H1 (cell line): ENCODE measurements at regions not wholly inside any gene's neighbourhood (a gene's known extent, or its start where the extent isn't known, plus 50 kb on each side); places are given as distances from the start of the nearest gene placed in this dataset.

Experiments used
- CTCF ChIA-PET: fragments of 300-600 bp; sonication (Branson Sonifier 250); formaldehyde crosslinking; loops from one replicate; lab custom pipeline; 2021; ENCODE audit not compliant: partially characterized antibody; lab: Charles Lee
- POLR2A ChIA-PET: fragments of 300-600 bp; sonication (Branson Sonifier 250); formaldehyde crosslinking; loops from one replicate; lab custom pipeline; 2021; ENCODE audit warnings: inconsistent platforms; ENCODE audit not compliant: partially characterized antibody; lab: Charles Lee
- DNase-seq, 2 experiments: peaks; one replicate each; pipeline versions ENCODE4 v3.0.0 to v3.0.0-alpha.2; 2010 to 2022; ENCODE audit warnings: low spot score in 2 of 2, low read depth in 1 of 2, mixed read lengths in 1 of 2
- FAIRE-seq: peaks from 2 replicates; lab custom pipeline; 2011; peaks lifted over from hg19 to GRCh38; lab: Jason Lieb, UNC
- H2AFZ ChIP-seq: 2 replicates; pipeline ENCODE4 v1.8.1; 2012; ENCODE audit warnings: low read length, inconsistent platforms
- H2AK5ac ChIP-seq: 2 replicates; pipeline ENCODE4 v1.6.1; 2013; ENCODE audit warnings: low read depth, low read length
- H2BK120ac ChIP-seq: replicated peaks from 2 replicates; pipeline ENCODE3; 2013; ENCODE audit warnings: low read depth, low read length, inconsistent platforms
- H2BK12ac ChIP-seq: 2 replicates; pipeline ENCODE4 v1.6.1; 2013; ENCODE audit warnings: low read depth, low read length
- H2BK15ac ChIP-seq: 2 replicates; pipeline ENCODE4 v1.6.1; 2013; ENCODE audit warnings: low read length
- H2BK20ac ChIP-seq: 2 replicates; pipeline ENCODE4 v1.6.1; 2013; ENCODE audit warnings: low read length
- H2BK5ac ChIP-seq: 2 replicates; pipeline ENCODE4 v1.6.1; 2013; ENCODE audit warnings: low read depth, low read length
- H3K14ac ChIP-seq: 2 replicates; pipeline ENCODE4 v1.6.1; 2013; ENCODE audit warnings: inconsistent platforms; ENCODE audit not compliant: insufficient read length
- H3K18ac ChIP-seq: 2 replicates; pipeline ENCODE4 v1.6.1; 2013; ENCODE audit warnings: low read length; ENCODE audit errors: extremely low read depth
- H3K23ac ChIP-seq: 2 replicates; pipeline ENCODE4 v1.6.1; 2013; ENCODE audit warnings: inconsistent platforms; ENCODE audit not compliant: insufficient read length
- H3K23me2 ChIP-seq: 2 replicates; pipeline ENCODE4 v1.6.1; 2013; ENCODE audit warnings: low read depth, low read length
- H3K27ac ChIP-seq: 2 replicates; pipeline ENCODE4 v1.6.1; 2011; ENCODE audit warnings: low read depth, low read length, inconsistent platforms
- H3K27me3 ChIP-seq, 4 experiments: replicated peaks in 1 of 4; 1 replicate in 1 of 4; 2 replicates in 3 of 4; pipeline versions ENCODE4 v1.6.1 to v1.8.1; 2011 to 2013; ENCODE audit warnings: low read length in 3 of 4, mild to moderate bottlenecking in 3 of 4, inconsistent platforms in 2 of 4, mixed read lengths in 2 of 4, moderate library complexity in 1 of 4; ENCODE audit not compliant: control insufficient read depth in 3 of 4, insufficient read depth in 3 of 4; ENCODE audit errors: extremely low read depth in 1 of 4
- H3K36me3 ChIP-seq, 4 experiments: 2 replicates each; pipeline versions ENCODE4 v1.6.1 to v1.8.1; 2011 to 2013; ENCODE audit warnings: mild to moderate bottlenecking in 4 of 4, low read length in 3 of 4, moderate library complexity in 2 of 4, control low read depth in 1 of 4, inconsistent platforms in 1 of 4; ENCODE audit not compliant: insufficient read depth in 4 of 4, control insufficient read depth in 2 of 4
- H3K4ac ChIP-seq: replicated peaks from 2 replicates; pipeline ENCODE3; 2013; ENCODE audit warnings: low read length, low read depth, mixed read lengths, inconsistent platforms; ENCODE audit not compliant: insufficient read length
- H3K4me1 ChIP-seq, 4 experiments: replicated peaks in 1 of 4; 1 replicate in 1 of 4; 2 replicates in 3 of 4; pipeline versions ENCODE4 v1.6.1 to v1.8.1; 2011 to 2013; ENCODE audit warnings: low read length in 3 of 4, inconsistent platforms in 2 of 4, mixed read lengths in 1 of 4; ENCODE audit not compliant: insufficient read depth in 4 of 4, control insufficient read depth in 3 of 4
- H3K4me2 ChIP-seq, 2 experiments: 2 replicates each; pipeline versions ENCODE4 v1.6.1 to v1.8.1; 2011 to 2013; ENCODE audit warnings: low read depth in 2 of 2, low read length in 2 of 2, control low read depth in 1 of 2, inconsistent platforms in 1 of 2, mild to moderate bottlenecking in 1 of 2; ENCODE audit not compliant: insufficient read depth in 1 of 2
- H3K4me3 ChIP-seq, 4 experiments: fragments of 200-600, 300-600 bp in 1 of 4; sonication (generic), shearing (Covaris generic), sonication (Bioruptor Twin) in 1 of 4; 2 replicates each; pipeline versions ENCODE4 v1.5.1 to v1.8.1; 2011 to 2016; ENCODE audit warnings: low read length in 4 of 4, low read depth in 3 of 4, control low read depth in 2 of 4, inconsistent platforms in 2 of 4, mild to moderate bottlenecking in 2 of 4, mixed read lengths in 1 of 4, moderate library complexity in 1 of 4; ENCODE audit not compliant: insufficient read depth in 2 of 4; ENCODE audit errors: extremely low read depth in 1 of 4
- H3K56ac ChIP-seq: replicated peaks from 2 replicates; pipeline ENCODE3; 2013; ENCODE audit warnings: low read depth, mild to moderate bottlenecking, mixed read lengths, low read length, inconsistent platforms; ENCODE audit not compliant: insufficient read length
- H3K79me1 ChIP-seq: 2 replicates; pipeline ENCODE4 v1.6.1; 2013; ENCODE audit warnings: low read depth, low read length, control low read depth
- H3K79me2 ChIP-seq, 2 experiments: 2 replicates each; pipeline versions ENCODE4 v1.6.1 to v1.8.1; 2012 to 2013; ENCODE audit warnings: low read length in 2 of 2, mild to moderate bottlenecking in 2 of 2, inconsistent platforms in 1 of 2; ENCODE audit not compliant: insufficient read depth in 2 of 2, control insufficient read depth in 1 of 2
- H3K9ac ChIP-seq, 4 experiments: replicated peaks in 1 of 4; 1 replicate in 1 of 4; 2 replicates in 3 of 4; pipeline versions ENCODE4 v1.6.1 to v1.8.1; 2011 to 2013; ENCODE audit warnings: low read depth in 3 of 4, low read length in 3 of 4, control low read depth in 2 of 4, mild to moderate bottlenecking in 2 of 4, moderate library complexity in 2 of 4, inconsistent platforms in 1 of 4; ENCODE audit errors: extremely low read depth in 1 of 4
- H3K9me3 ChIP-seq, 2 experiments: 2 replicates each; pipeline versions ENCODE4 v1.6.1 to v1.8.1; 2012 to 2013; ENCODE audit warnings: mild to moderate bottlenecking in 2 of 2, moderate library complexity in 2 of 2, control low read depth in 1 of 2, inconsistent platforms in 1 of 2, low read depth in 1 of 2, low read length in 1 of 2, mixed read lengths in 1 of 2; ENCODE audit not compliant: insufficient read depth in 2 of 2
- H4K20me1 ChIP-seq, 2 experiments: replicated peaks in 1 of 2; 2 replicates each; pipeline versions ENCODE3 to v1.8.1; 2011 to 2013; ENCODE audit warnings: inconsistent platforms in 2 of 2, low read length in 2 of 2, mild to moderate bottlenecking in 1 of 2; ENCODE audit not compliant: insufficient read depth in 2 of 2, control insufficient read depth in 1 of 2
- H4K5ac ChIP-seq: 2 replicates; pipeline ENCODE4 v1.6.1; 2013; ENCODE audit warnings: low read length, low read depth, mixed read lengths, inconsistent platforms; ENCODE audit not compliant: insufficient read length
- H4K8ac ChIP-seq: 2 replicates; pipeline ENCODE4 v1.8.0; 2013; ENCODE audit warnings: mild to moderate bottlenecking, moderate library complexity, low read length, inconsistent platforms; ENCODE audit not compliant: insufficient read depth; ENCODE audit errors: extremely low read depth
- H4K91ac ChIP-seq: replicated peaks from 2 replicates; pipeline ENCODE3; 2013; ENCODE audit warnings: low read length, mixed read lengths, inconsistent platforms; ENCODE audit not compliant: insufficient read length
- ASH2L ChIP-seq: fragments of 200-600, 300-600 bp; sonication (generic); IDR thresholded peaks from one replicate; pipeline ENCODE4 v1.7.1; 2017; ENCODE audit warnings: low read length
- SP4 ChIP-seq: IDR thresholded peaks from 2 replicates; pipeline ENCODE4 v1.6.1; 2012; ENCODE audit warnings: low read length, inconsistent platforms
- WGBS, 2 experiments: shearing (Covaris generic) in 1 of 2; methylation state at CpG; one replicate each; pipeline versions ENCODE4 v1.1.6 to v1.1.7; 2013 to 2015; ENCODE audit warnings: low lambda C conversion rate in 2 of 2, mixed read lengths in 2 of 2, inconsistent platforms in 1 of 2, low coverage in 1 of 2, missing lambda C conversion rate in 1 of 2; ENCODE audit not compliant: insufficient replicate concordance in 2 of 2, insufficient coverage in 1 of 2, insufficient read length in 1 of 2; ENCODE audit errors: extremely low coverage in 1 of 2, missing lambda C conversion rate in 1 of 2; 5-methylcytosine and 5-hydroxymethylcytosine counted together
- TF ChIP-seq, protein P1 (sequence below), 3 experiments: IDR thresholded peaks; 1 replicate in 2 of 3; 2 replicates in 1 of 3; pipeline versions ENCODE4 v1.5.1 to v1.6.1; 2011; ENCODE audit warnings: low read length in 3 of 3, mild to moderate bottlenecking in 3 of 3, inconsistent platforms in 2 of 3, low read depth in 1 of 3, moderate library complexity in 1 of 3; ENCODE audit not compliant: insufficient read depth in 1 of 3; ENCODE audit errors: control extremely low read depth in 1 of 3

DNA sequence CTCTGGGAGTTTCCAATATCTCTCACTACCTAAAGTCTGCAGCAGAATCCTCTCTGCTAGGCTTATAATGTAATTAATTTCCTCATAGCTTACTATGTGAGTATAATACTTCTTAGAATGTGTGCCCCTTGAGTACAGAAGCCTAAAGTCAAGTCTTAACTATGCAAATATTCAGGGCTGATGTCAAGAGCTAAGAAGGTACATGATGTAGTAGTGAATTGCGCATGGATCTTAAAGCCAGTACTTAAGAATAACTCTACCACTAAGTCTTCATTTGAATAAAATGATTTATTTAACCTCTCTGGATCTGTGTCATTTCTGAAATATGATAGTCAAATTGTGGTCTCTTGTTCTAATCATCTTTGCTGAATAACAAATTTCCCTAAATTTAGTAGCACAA, 442.9 kb downstream of the DTWD2 start:
- CTCF ChIA-PET, result no interaction called here
- Histone ChIP-seq H4K8ac (no peak overlapping the region), H2BK120ac (no peak overlapping the region), H3K23ac (no peak overlapping the region), H4K5ac (no peak overlapping the region), H3K79me2 (no peaks in the 10 kb centered on the region), H2BK20ac (no peak overlapping the region), H3K4me3 (no peak overlapping the region), H3K4ac (no peak overlapping the region), H3K27me3 (no peaks in the 10 kb centered on the region), H3K9ac (no peak overlapping the region), H3K56ac (no peak overlapping the region), H4K20me1 (no peaks in the 10 kb centered on the region), H2AFZ (no peak overlapping the region), H3K79me1 (no peaks in the 10 kb centered on the region), H3K14ac (no peak overlapping the region), H2AK5ac (no peak overlapping the region), H4K91ac (no peak overlapping the region), H2BK5ac (no peak overlapping the region), H2BK12ac (no peak overlapping the region), H3K36me3 (no peaks in the 10 kb centered on the region), H3K27ac (no peak overlapping the region), H3K9me3 (peaks cover 0 to 9% of the 10 kb centered on the region in 2 experiments; a peak in 1 of 4 replicates), H3K4me1 (no peaks in the 10 kb centered on the region), H3K23me2 (no peaks in the 10 kb centered on the region), H3K18ac (no peak overlapping the region), H2BK15ac (no peak overlapping the region), H3K4me2 (no peak overlapping the region)
- WGBS, 2 experiments, result 100% methylated on average over 1 of the region's 1 CpG; no CpG with 5 or more reads in 1 of the 2 experiments
- no peak for FAIRE-seq
- TF ChIP-seq SP4 (no peak), ASH2L (no peak)
- TF ChIP-seq, protein P1, sequence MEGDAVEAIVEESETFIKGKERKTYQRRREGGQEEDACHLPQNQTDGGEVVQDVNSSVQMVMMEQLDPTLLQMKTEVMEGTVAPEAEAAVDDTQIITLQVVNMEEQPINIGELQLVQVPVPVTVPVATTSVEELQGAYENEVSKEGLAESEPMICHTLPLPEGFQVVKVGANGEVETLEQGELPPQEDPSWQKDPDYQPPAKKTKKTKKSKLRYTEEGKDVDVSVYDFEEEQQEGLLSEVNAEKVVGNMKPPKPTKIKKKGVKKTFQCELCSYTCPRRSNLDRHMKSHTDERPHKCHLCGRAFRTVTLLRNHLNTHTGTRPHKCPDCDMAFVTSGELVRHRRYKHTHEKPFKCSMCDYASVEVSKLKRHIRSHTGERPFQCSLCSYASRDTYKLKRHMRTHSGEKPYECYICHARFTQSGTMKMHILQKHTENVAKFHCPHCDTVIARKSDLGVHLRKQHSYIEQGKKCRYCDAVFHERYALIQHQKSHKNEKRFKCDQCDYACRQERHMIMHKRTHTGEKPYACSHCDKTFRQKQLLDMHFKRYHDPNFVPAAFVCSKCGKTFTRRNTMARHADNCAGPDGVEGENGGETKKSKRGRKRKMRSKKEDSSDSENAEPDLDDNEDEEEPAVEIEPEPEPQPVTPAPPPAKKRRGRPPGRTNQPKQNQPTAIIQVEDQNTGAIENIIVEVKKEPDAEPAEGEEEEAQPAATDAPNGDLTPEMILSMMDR (IDR thresholded peaks at IDR 0.05; ENCODE audit: control extremely low read depth in 1 of 3, insufficient read depth in 1 of 3, low read depth in 1 of 3, low read length in 3 of 3), result no peak
- no peak for DNase-seq
- POLR2A ChIA-PET, result no interaction called here
